Midbrain (tissue), 1 donor: ENCODE measurements at regions not wholly inside any gene's neighbourhood (a gene's known extent, or its start where the extent isn't known, plus 50 kb on each side); places are given as distances from the start of the nearest gene placed in this dataset.
A peak's percentile ranks its signal among the peaks of the same experiment; 100 is the strongest.

ENCODE experiments used
- DNase-seq: peaks from one replicate; lab custom pipeline; 2025; lab: John Stamatoyannopoulos, UW

GRCh38 chr21:34192646-34193285 is 119.4 kb downstream of the MRPS6 start:
- no peak for DNase-seq

- DNase-seq = no peak
Measured at GRCh38 chr21:34195335-34195734, 122.0 kb downstream of the MRPS6 start.

GRCh38 chr21:34196996-34197395 is 123.6 kb downstream of the MRPS6 start:
- DNase-seq = no peak

- no peak for DNase-seq
Measured at GRCh38 chr21:34197561-34197960, 124.2 kb downstream of the MRPS6 start.

- no peak for DNase-seq
Measured at GRCh38 chr21:34198231-34199120, 125.1 kb downstream of the MRPS6 start.

- no peak for DNase-seq
Measured at GRCh38 chr21:34199121-34199910, 125.9 kb downstream of the MRPS6 start.

- DNase-seq = no peak
Measured at GRCh38 chr21:34200288-34200905, 127.0 kb downstream of the MRPS6 start.

- DNase-seq = no peak
Measured at GRCh38 chr21:34201001-34201400, 127.6 kb downstream of the MRPS6 start.

- no peak for DNase-seq
Measured at GRCh38 chr21:34201481-34201858, 128.1 kb downstream of the MRPS6 start.

- DNase-seq = peak; percentile 12
Measured at GRCh38 chr21:34202553-34203372, 129.4 kb downstream of the MRPS6 start.

- DNase-seq = no peak
Measured at GRCh38 chr21:34203851-34204420, 130.6 kb downstream of the MRPS6 start.

GRCh38 chr21:34204481-34205439 is 131.4 kb downstream of the MRPS6 start:
- DNase-seq = no peak

- DNase-seq = no peak
Measured at GRCh38 chr21:34205811-34206571, 132.6 kb downstream of the MRPS6 start.

GRCh38 chr21:34213959-34214358 is 140.6 kb downstream of the MRPS6 start:
- DNase-seq = no peak

- DNase-seq = no peak
Measured at GRCh38 chr21:34215501-34215900, 142.1 kb downstream of the MRPS6 start.

- DNase-seq = no peak
Measured at GRCh38 chr21:34215911-34216717, 142.7 kb downstream of the MRPS6 start.

- DNase-seq = no peak
Measured at GRCh38 chr21:34216718-34217032, 143.3 kb downstream of the MRPS6 start.

GRCh38 chr21:34217263-34217662 is 143.9 kb downstream of the MRPS6 start:
- DNase-seq = no peak
